ENCODE measurements at regions not wholly inside any gene's neighbourhood (a gene's known extent, or its start where the extent isn't known, plus 50 kb on each side); places are given as distances from the start of the nearest gene placed in this dataset.

GRCh38 chr7:111622084-111622483, 59.8 kb upstream of the IMMP2L start (continued):
- TF ChIP-seq NCOR1 (IDR thresholded peaks at IDR 0.05) (0 out of 2 replicates have a peak, but pooled peaks have one; percentile 22), HNRNPLL (IDR thresholded peaks at IDR 0.05; ENCODE audit: low read depth, low read length, poor library complexity, severe bottlenecking) (no peak), ZFP36 (IDR thresholded peaks at IDR 0.05; ENCODE audit: low read depth, low read length, partially characterized antibody) (peak; percentile 77), ZNF280A (IDR thresholded peaks at IDR 0.05; ENCODE audit: low read depth, partially characterized antibody) (peak; percentile 35), NRF1 (conservative IDR thresholded peaks at IDR 0.05 in 1 of 2, IDR thresholded peaks at IDR 0.05 in 1 of 2) (no peak), ZKSCAN3 (CRISPR knock-in tag; IDR thresholded peaks at IDR 0.05) (no peak), ZFP1 (CRISPR knock-in tag; IDR thresholded peaks at IDR 0.05) (no peak), VEZF1 (CRISPR knock-in tag; IDR thresholded peaks at IDR 0.05) (no peak), NFIC (IDR thresholded peaks at IDR 0.05) (peak; percentile 20; the same call in 1 of the 2 replicates), SOX6 (IDR thresholded peaks at IDR 0.05) (peak; percentile 83)
